Spleen (tissue), 11 donors: ENCODE measurements at regions not wholly inside any gene's neighbourhood (a gene's known extent, or its start where the extent isn't known, plus 50 kb on each side); places are given as distances from the start of the nearest gene placed in this dataset.
"Not testable (repeated sequence)": the region's sequence is repeated elsewhere in the genome, so short reads cannot be mapped to it uniquely, and the experiment has no call there.

ENCODE experiments used
- DNase-seq: peaks from one replicate; pipeline ENCODE4 v3.0.0-alpha.2; 2020
- H3K27ac ChIP-seq, 8 donors: fragments of 200-600 bp; sonication (generic) in 7 of 8; 1 replicate in 4 of 8; 2 replicates in 4 of 8; pipeline versions ENCODE4 v1.5.0 to v1.8.0; 2016 to 2021; ENCODE audit warnings: inconsistent platforms in 4 of 8, mild to moderate bottlenecking in 4 of 8, moderate library complexity in 1 of 8
- H3K27me3 ChIP-seq, 7 donors: fragments of 200-600 bp; sonication (generic) in 6 of 7; replicated peaks in 1 of 7; 1 replicate in 4 of 7; 2 replicates in 3 of 7; pipeline versions ENCODE4 v1.5.0 to v1.8.0; 2016 to 2021; ENCODE audit warnings: inconsistent platforms in 3 of 7, mild to moderate bottlenecking in 1 of 7
- H3K36me3 ChIP-seq, 6 donors: fragments of 200-600 bp; sonication (generic) in 5 of 6; 1 replicate in 4 of 6; 2 replicates in 2 of 6; pipeline versions ENCODE4 v1.5.0 to v1.8.0; 2016 to 2021; ENCODE audit warnings: inconsistent platforms in 2 of 6
- H3K4me1 ChIP-seq, 6 donors: fragments of 200-600 bp; sonication (generic) in 5 of 6; 1 replicate in 3 of 6; 2 replicates in 3 of 6; pipeline versions ENCODE4 v1.5.0 to v1.8.0; 2016 to 2021; ENCODE audit warnings: inconsistent platforms in 3 of 6
- H3K4me3 ChIP-seq, 8 donors: fragments of 200-600 bp; sonication (generic) in 7 of 8; 1 replicate in 4 of 8; 2 replicates in 4 of 8; pipeline versions ENCODE4 v1.5.0 to v1.8.0; 2016 to 2021; ENCODE audit warnings: inconsistent platforms in 4 of 8, mild to moderate bottlenecking in 4 of 8, moderate library complexity in 2 of 8
- H3K9me3 ChIP-seq, 8 donors: fragments of 200-600 bp; sonication (generic) in 7 of 8; 1 replicate in 4 of 8; 2 replicates in 4 of 8; pipeline versions ENCODE4 v1.5.0 to v1.8.0; 2016 to 2021; ENCODE audit warnings: inconsistent platforms in 4 of 8
- CTCF ChIP-seq, 11 experiments: fragments of 200-600 bp in 7 of 11; fragments of 450-650 bp in 4 of 11; sonication (generic) in 4 of 11; IDR thresholded peaks in 8 of 11; conservative IDR thresholded peaks in 3 of 11; 1 replicate in 7 of 11; 2 replicates in 4 of 11; pipeline versions ENCODE4 v1.4.0 to v1.8.0; 2016 to 2021; ENCODE audit warnings: antibody characterized with exemption in 11 of 11, inconsistent platforms in 4 of 11, mild to moderate bottlenecking in 1 of 11
- POLR2A ChIP-seq, 3 donors: fragments of 450-650 bp; IDR thresholded peaks; one replicate each; pipeline ENCODE4 v1.5.1; 2017; ENCODE audit warnings: antibody characterized with exemption in 3 of 3, mild to moderate bottlenecking in 1 of 3
- POLR2AphosphoS5 ChIP-seq, 3 donors: sonication (generic); formaldehyde crosslinking; IDR thresholded peaks; one replicate each; pipeline ENCODE4 v1.5.1; 2017; ENCODE audit warnings: antibody characterized with exemption in 3 of 3
- WGBS, 5 donors: extraction: QIAGEN DNeasy Blood & Tissue Kit in 3 of 5; methylation state at CpG; one replicate each; pipeline versions ENCODE4 v1.1.5 to v1.1.7; 2013 to 2018; 5-methylcytosine and 5-hydroxymethylcytosine counted together
- intact Hi-C: fragments of 100-400 bp; cut with DNase I; formaldehyde crosslinking; loops from one replicate; pipeline ENCODE4 v1.15.0; 2023; ENCODE audit warnings: low total_unique reads
- donor health status: healthy with polysubstance abuse.
- donor health status: DM: no; HTN: no; CAD: no; lungs with moderate emphysema.
- donor health status: DM: no; HTN: no; CAD: no.
- donor health status: Bipolar disorder and iron deficiency.
- donor health status: healthy.
- donor health status: DM: no; HTN: no; CAD: no.
- donor health status: DM: yes; HTN: yes; CAD: no.

- Histone ChIP-seq H3K36me3 (no peaks in the 10 kb centered on the region), H3K27me3 (no peaks in the 10 kb centered on the region), H3K9me3 (peaks cover 0 to 7% (median 0%) of the 10 kb centered on the region in 8 donors), H3K27ac (no peak overlapping the region), H3K4me3 (no peak overlapping the region), H3K4me1 (no peaks in the 10 kb centered on the region)
- DNase-seq: no peak
- 82 to 89% (median 83%) methylated on average over 2 of the region's 2 CpGs for WGBS, 5 donors
- intact Hi-C loops: no loop called here
- no peak for TF ChIP-seq POLR2AphosphoS5 (IDR thresholded peaks at IDR 0.05)
- TF ChIP-seq CTCF (IDR thresholded peaks at IDR 0.05 in 8 of 11, conservative IDR thresholded peaks at IDR 0.05 in 3 of 11): no peak
- no peak for TF ChIP-seq POLR2A (IDR thresholded peaks at IDR 0.05)
Observed at GRCh38 chr1:232737917-232738316, 67.3 kb upstream of the MAP10 start.

GRCh38 chr1:232743999-232744398, 61.2 kb upstream of the MAP10 start:
- TF ChIP-seq CTCF (IDR thresholded peaks at IDR 0.05 in 8 of 11, conservative IDR thresholded peaks at IDR 0.05 in 3 of 11): no peak

GRCh38 chr1:232744847-232745246, 60.4 kb upstream of the MAP10 start:
- Histone ChIP-seq H3K4me3 (no peak overlapping the region), H3K27ac (no peak overlapping the region), H3K4me1 (no peaks in the 10 kb centered on the region), H3K9me3 (peaks cover 0 to 38% (median 24%) of the 10 kb centered on the region in 8 donors), H3K36me3 (no peaks in the 10 kb centered on the region), H3K27me3 (no peaks in the 10 kb centered on the region)
- no peak for DNase-seq
- TF ChIP-seq CTCF (IDR thresholded peaks at IDR 0.05 in 8 of 11, conservative IDR thresholded peaks at IDR 0.05 in 3 of 11) (no peak), POLR2AphosphoS5 (IDR thresholded peaks at IDR 0.05) (no peak)
- WGBS, 5 donors: 91 to 98% (median 95%) methylated on average over 6 of the region's 6 CpGs
- intact Hi-C loops: no loop called here

More at GRCh38 chr1:232743999-232744398, 61.2 kb upstream of the MAP10 start:
- WGBS, 5 donors: 88 to 100% (median 89%) methylated on average over 1 of the region's 1 CpG
- DNase-seq: no peak
- Histone ChIP-seq H3K9me3 (peaks cover 0 to 29% (median 15%) of the 10 kb centered on the region in 8 donors), H3K36me3 (no peaks in the 10 kb centered on the region), H3K27me3 (no peaks in the 10 kb centered on the region), H3K4me3 (no peak overlapping the region), H3K27ac (no peak overlapping the region), H3K4me1 (no peaks in the 10 kb centered on the region)
- intact Hi-C loops: no loop called here

GRCh38 chr1:232745698-232746097, 59.5 kb upstream of the MAP10 start:
- H3K4me3 ChIP-seq, H3K4me1 ChIP-seq, DNase-seq, H3K27me3 ChIP-seq, H3K27ac ChIP-seq, intact Hi-C loops, H3K36me3 ChIP-seq: not testable (repeated sequence)
- WGBS, 5 donors: 91 to 99% (median 97%) methylated on average over 2 of the region's 2 CpGs
- H3K9me3 ChIP-seq: peaks cover 0 to 41% (median 25%) of the 10 kb centered on the region in 8 donors

GRCh38 chr1:232748910-232749368, 56.3 kb upstream of the MAP10 start:
- Histone ChIP-seq H3K27ac (no peak overlapping the region), H3K27me3 (no peaks in the 10 kb centered on the region), H3K4me3 (no peak overlapping the region), H3K4me1 (peaks cover 0 to 4% (median 0%) of the 10 kb centered on the region in 6 donors), H3K36me3 (no peaks in the 10 kb centered on the region), H3K9me3 (peaks cover 0 to 38% (median 25%) of the 10 kb centered on the region in 8 donors)
- intact Hi-C loops: no loop called here
- TF ChIP-seq POLR2AphosphoS5 (IDR thresholded peaks at IDR 0.05) (no peak), POLR2A (IDR thresholded peaks at IDR 0.05) (no peak)
- WGBS, 5 donors: 81 to 86% (median 85%) methylated on average over 8 of the region's 8 CpGs
- no peak for DNase-seq
